ENCODE measurements at regions not wholly inside any gene's neighbourhood (a gene's known extent, or its start where the extent isn't known, plus 50 kb on each side); places are given as distances from the start of the nearest gene placed in this dataset.

GRCh38 chr14:55794655-55795595 is 214.9 kb downstream of the KTN1 start:
- dilution Hi-C loops (cut with HindIII; ENCODE audit: low sequenced_read_pairs, unreplicated experiment) (no loop called here), intact Hi-C loops (cut with micrococcal nuclease) (no loop called here), in situ Hi-C loops (cut with MboI; ENCODE audit: low sequenced_read_pairs) (no loop called here)
- H3K9me3 ChIP-seq (ENCODE audit: control insufficient read depth, insufficient read depth, low read length), result no peaks in the 10 kb centered on the region
- H2AFZ ChIP-seq (replicated peaks; ENCODE audit: low read length, poor library complexity), result no peak overlapping the region
- BruUV-seq (replicated peaks), result no TSS peak
- no peak overlapping the region for H3K4me2 ChIP-seq (ENCODE audit: low read depth, low read length)
- no peaks in the 10 kb centered on the region for H4K20me1 ChIP-seq (ENCODE audit: insufficient read depth, low read length)
- no peaks in the 10 kb centered on the region for H3K36me3 ChIP-seq (ENCODE audit: control insufficient read depth, insufficient read depth, low read length)
- H3K4me3 ChIP-seq (ENCODE audit: insufficient read depth, low read depth, low read length), result no peak overlapping the region
- H3K9ac ChIP-seq (ENCODE audit: low read depth, low read length), result no peak overlapping the region
- no peak overlapping the region for H3K23ac ChIP-seq (ENCODE audit: low read depth, low read length)
- H3K9me1 ChIP-seq (ENCODE audit: insufficient read depth, low read length), result peaks cover 3% of the 10 kb centered on the region; the same call in 1 of the 2 replicates
- POLR2A ChIA-PET (ENCODE audit: unreplicated experiment), result no interaction called here
- H3K79me1 ChIP-seq (ENCODE audit: low read depth in 1 of 2, low read length in 2 of 2), result no peaks in the 10 kb centered on the region
- peak; percentile 71 for ATAC-seq (ENCODE audit: low read depth)
- H2AK9ac ChIP-seq (replicated peaks; ENCODE audit: low read depth, low read length, poor library complexity), result no peak overlapping the region
- no peak overlapping the region for H3K4ac ChIP-seq (ENCODE audit: low read depth, low read length)
- H3K56ac ChIP-seq (ENCODE audit: extremely low read depth, insufficient read depth, low read length), result no peak overlapping the region
- WGBS, 2 experiments (ENCODE audit: extremely low coverage in 2 of 2, insufficient read length in 1 of 2), result 75% methylated on average over 2 of the region's 6 CpGs; no CpG with 5 or more reads in 1 of the 2 experiments
- H2BK20ac ChIP-seq (ENCODE audit: low read depth, low read length), result no peak overlapping the region
- no peak overlapping the region for H2AK5ac ChIP-seq (ENCODE audit: low read depth, low read length)
- no peak overlapping the region for H4K5ac ChIP-seq (ENCODE audit: low read depth, low read length)
- no peak overlapping the region for H2BK15ac ChIP-seq (ENCODE audit: low read depth, low read length)
- no peak overlapping the region for H3K18ac ChIP-seq (ENCODE audit: low read depth, low read length)
- no peaks in the 10 kb centered on the region for H3K27me3 ChIP-seq (ENCODE audit: control insufficient read depth, insufficient read depth, low read length)
- DNase-seq, result peak; percentile 33
- CTCF ChIA-PET, result no interaction called here
- no peak overlapping the region for H3K27ac ChIP-seq (ENCODE audit: insufficient read depth, low read length)
- no peak overlapping the region for H4K91ac ChIP-seq (ENCODE audit: insufficient read depth, low read depth, low read length)
- no peak overlapping the region for H2BK5ac ChIP-seq (ENCODE audit: low read depth, low read length, poor library complexity, severe bottlenecking)
- no peak overlapping the region for H2BK120ac ChIP-seq (ENCODE audit: low read depth, low read length)
- H4K8ac ChIP-seq (ENCODE audit: low read depth in 2 of 2, low read length in 2 of 2), result no peak overlapping the region
- TF ChIP-seq RAD21 (IDR thresholded peaks at IDR 0.05; ENCODE audit: low read length) (no peak), FOS (IDR thresholded peaks at IDR 0.05; ENCODE audit: low read depth, low read length) (no peak), MAZ (IDR thresholded peaks at IDR 0.05; ENCODE audit: borderline replicate concordance, low read depth, low read length) (no peak), NFE2L2 (IDR thresholded peaks at IDR 0.05; ENCODE audit: low read depth, low read length) (no peak), CTCF (conservative IDR thresholded peaks at IDR 0.05; ENCODE audit: low read depth, low read length) (no peak), CEBPB (IDR thresholded peaks at IDR 0.05; ENCODE audit: low read depth, low read length) (no peak), MXI1 (IDR thresholded peaks at IDR 0.05; ENCODE audit: borderline replicate concordance, low read depth, low read length) (no peak), CHD1 (IDR thresholded peaks at IDR 0.05; ENCODE audit: low read depth, low read length) (no peak)
- H3K14ac ChIP-seq (replicated peaks; ENCODE audit: low read depth, low read length), result no peak overlapping the region
- H3K4me1 ChIP-seq (ENCODE audit: control insufficient read depth, insufficient read depth, low read length), result no peaks in the 10 kb centered on the region; the same call in 1 of the 2 replicates
